HepG2 (cell line): ENCODE measurements at regions not wholly inside any gene's neighbourhood (a gene's known extent, or its start where the extent isn't known, plus 50 kb on each side); places are given as distances from the start of the nearest gene placed in this dataset.

Experiments used
- ATAC-seq: fragments of 200-7000 bp; cut with Tn5 transposase; 3 replicates; pipeline ENCODE4 v1.9.1; 2020; ENCODE audit warnings: mild to moderate bottlenecking, moderate library complexity
- BruUV-seq: library from RNA; stranded (reverse); fragments of 400-500 nt; replicated peaks from 2 replicates; lab custom pipeline; 2021; lab: Mats Ljungman, UMichigan
- CTCF ChIA-PET: fragments of 300-600 bp; formaldehyde crosslinking; extraction: SDS; loops from one replicate; lab custom pipeline; 2021; ENCODE audit warnings: low total read pairs, inconsistent platforms, low intra/inter-chr PET ratio; lab: Yijun Ruan, JAX
- POLR2A ChIA-PET: fragments of 350-600 bp; sonication (Branson Sonifier 250); formaldehyde crosslinking; loops from one replicate; lab custom pipeline; 2020; ENCODE audit warnings: antibody characterized with exemption, inconsistent platforms; lab: Yijun Ruan, JAX
- DNase-seq: peaks from one replicate; pipeline ENCODE4 v3.0.0-alpha.2; 2015; ENCODE audit warnings: low spot score
- FAIRE-seq: peaks from 3 replicates; lab custom pipeline; 2011; peaks lifted over from hg19 to GRCh38; lab: Jason Lieb, UNC
- H2AFZ ChIP-seq: one replicate; pipeline ENCODE4 v1.6.1; 2011; ENCODE audit warnings: low read length, inconsistent platforms
- H3K27ac ChIP-seq: fragments of 300-600 bp; 3 replicates; pipeline ENCODE4 v1.8.0; 2011; ENCODE audit warnings: mixed run types, mild to moderate bottlenecking, mixed read lengths, low read length, inconsistent platforms; ENCODE audit not compliant: insufficient read depth; ENCODE audit errors: extremely low read length
- H3K27me3 ChIP-seq, 2 experiments: fragments of 200-600 bp in 1 of 2; 2 replicates in 1 of 2; 3 replicates in 1 of 2; pipeline versions ENCODE4 v1.6.0 to v1.8.0; 2011; ENCODE audit warnings: low read length in 2 of 2, mild to moderate bottlenecking in 2 of 2, moderate library complexity in 2 of 2, inconsistent platforms in 1 of 2; ENCODE audit not compliant: insufficient read depth in 2 of 2, control insufficient read depth in 1 of 2
- H3K36me3 ChIP-seq, 2 experiments: fragments of 200-600 bp in 1 of 2; replicated peaks in 1 of 2; 2 replicates in 1 of 2; 3 replicates in 1 of 2; pipeline versions ENCODE4 v1.5.1 to v1.8.0; 2011; ENCODE audit warnings: low read length in 2 of 2, inconsistent platforms in 1 of 2; ENCODE audit not compliant: insufficient read depth in 2 of 2, control insufficient read depth in 1 of 2
- H3K4me1 ChIP-seq: 2 replicates; pipeline ENCODE4 v1.5.1; 2012; ENCODE audit warnings: low read length, inconsistent platforms; ENCODE audit not compliant: insufficient read depth
- H3K4me2 ChIP-seq: 2 replicates; pipeline ENCODE4 v1.6.0; 2011; ENCODE audit warnings: low read depth, low read length, inconsistent platforms
- H3K4me3 ChIP-seq, 3 experiments: fragments of 200-600 bp in 1 of 3; sonication (generic), shearing (Covaris generic) in 1 of 3; replicated peaks in 1 of 3; 2 replicates each; pipeline ENCODE4 v1.5.1; 2011 to 2016; ENCODE audit warnings: low read length in 3 of 3, inconsistent platforms in 2 of 3, low read depth in 2 of 3, mild to moderate bottlenecking in 2 of 3, control low read depth in 1 of 3, mixed read lengths in 1 of 3; ENCODE audit not compliant: insufficient read depth in 1 of 3
- H3K79me2 ChIP-seq: one replicate; pipeline ENCODE4 v1.6.1; 2011; ENCODE audit warnings: low read length, inconsistent platforms; ENCODE audit not compliant: insufficient read depth
- H3K9ac ChIP-seq: 2 replicates; pipeline ENCODE4 v1.6.0; 2011; ENCODE audit warnings: mild to moderate bottlenecking, low read depth, low read length, inconsistent platforms; ENCODE audit not compliant: insufficient read depth
- H3K9me3 ChIP-seq: 2 replicates; pipeline ENCODE4 v1.5.1; 2012; ENCODE audit warnings: mild to moderate bottlenecking, low read length
- H4K20me1 ChIP-seq: 2 replicates; pipeline ENCODE4 v1.6.0; 2011; ENCODE audit warnings: inconsistent platforms, mild to moderate bottlenecking, low read length, moderate library complexity; ENCODE audit not compliant: insufficient read depth
- GATA4 ChIP-seq: sonication (generic); IDR thresholded peaks from 2 replicates; pipeline ENCODE4 v1.6.1; 2016; ENCODE audit warnings: antibody characterized with exemption, low read depth, borderline replicate concordance
- NFIB ChIP-seq: sonication (generic); formaldehyde crosslinking; IDR thresholded peaks from 2 replicates; pipeline ENCODE4 v1.9.0; 2021; ENCODE audit warnings: missing genetic modification reagents, mild to moderate bottlenecking, borderline replicate concordance
- RAD21 ChIP-seq: fragments of 450-650 bp; formaldehyde crosslinking; IDR thresholded peaks from 2 replicates; pipeline ENCODE4 v1.5.0; 2020; ENCODE audit warnings: mild to moderate bottlenecking
- SMYD3 ChIP-seq: sonication (generic); formaldehyde crosslinking; IDR thresholded peaks from 2 replicates; pipeline ENCODE4 v1.8.1; 2023; ENCODE audit warnings: mild to moderate bottlenecking, missing genetic modification reagents
- YEATS2 ChIP-seq: sonication (generic); formaldehyde crosslinking; IDR thresholded peaks from 2 replicates; pipeline ENCODE4 v1.4.0; 2020; ENCODE audit warnings: missing genetic modification reagents, borderline replicate concordance
- ZNF383 ChIP-seq: sonication (generic); formaldehyde crosslinking; IDR thresholded peaks from 2 replicates; pipeline ENCODE4 v1.4.0; 2020; ENCODE audit warnings: missing genetic modification reagents, mild to moderate bottlenecking, borderline replicate concordance
- ZNF780A ChIP-seq: sonication (generic); formaldehyde crosslinking; IDR thresholded peaks from 2 replicates; pipeline ENCODE4 v1.8.0; 2022; ENCODE audit warnings: mild to moderate bottlenecking, missing genetic modification reagents, moderate library complexity
- ZNF782 ChIP-seq: sonication (generic); formaldehyde crosslinking; IDR thresholded peaks from 2 replicates; pipeline ENCODE4 v1.4.0; 2020; ENCODE audit warnings: missing genetic modification reagents, mild to moderate bottlenecking, borderline replicate concordance
- ZSCAN20 ChIP-seq: sonication (generic); formaldehyde crosslinking; IDR thresholded peaks from 2 replicates; pipeline ENCODE4 v1.4.0; 2020; ENCODE audit warnings: missing genetic modification reagents, mild to moderate bottlenecking, borderline replicate concordance
- ZSCAN22 ChIP-seq: sonication (generic); formaldehyde crosslinking; IDR thresholded peaks from 2 replicates; pipeline ENCODE4 v1.4.0; 2020; ENCODE audit warnings: mild to moderate bottlenecking, missing genetic modification reagents
- WGBS: methylation state at CpG from one replicate; pipeline ENCODE4 v1.1.6; 2017; ENCODE audit warnings: low lambda C conversion rate; 5-methylcytosine and 5-hydroxymethylcytosine counted together
- in situ Hi-C: cut with HindIII; loops from 2 replicates; pipeline ENCODE4 v1.10.0; 2017; ENCODE audit warnings: low pct_unique_long_range_greater_than_20kb; ENCODE audit not compliant: extremely low pct_ligation_motif_present
- intact Hi-C: fragments of 100-400 bp; cut with micrococcal nuclease; formaldehyde crosslinking; loops from one replicate; pipeline ENCODE4 v1.10.0; 2022; ENCODE audit not compliant: unreplicated experiment
- TF ChIP-seq, protein P1 (sequence below): sonication (generic); formaldehyde crosslinking; IDR thresholded peaks from 2 replicates; pipeline ENCODE4 v1.4.0; 2020; ENCODE audit warnings: missing genetic modification reagents
- TF ChIP-seq, protein P2 (sequence below): sonication (generic); formaldehyde crosslinking; IDR thresholded peaks from 2 replicates; pipeline ENCODE4 v1.5.0; 2020; ENCODE audit warnings: missing genetic modification reagents
- TF ChIP-seq, protein P3 (sequence below): sonication (generic); formaldehyde crosslinking; IDR thresholded peaks from 2 replicates; pipeline ENCODE4 v1.5.0; 2020; ENCODE audit warnings: missing genetic modification reagents
- TF ChIP-seq, protein P4 (sequence below): sonication (generic); formaldehyde crosslinking; IDR thresholded peaks from 2 replicates; pipeline ENCODE4 v1.5.0; 2020; ENCODE audit warnings: mild to moderate bottlenecking, missing genetic modification reagents
- TF ChIP-seq, protein P5 (sequence below): sonication (generic); formaldehyde crosslinking; IDR thresholded peaks from 2 replicates; pipeline ENCODE4 v1.4.0; 2020; ENCODE audit warnings: missing genetic modification reagents
- TF ChIP-seq, protein P6 (sequence below): sonication (generic); formaldehyde crosslinking; IDR thresholded peaks from 2 replicates; pipeline ENCODE4 v1.4.0; 2020; ENCODE audit warnings: low read depth, mild to moderate bottlenecking, missing genetic modification reagents

DNA sequence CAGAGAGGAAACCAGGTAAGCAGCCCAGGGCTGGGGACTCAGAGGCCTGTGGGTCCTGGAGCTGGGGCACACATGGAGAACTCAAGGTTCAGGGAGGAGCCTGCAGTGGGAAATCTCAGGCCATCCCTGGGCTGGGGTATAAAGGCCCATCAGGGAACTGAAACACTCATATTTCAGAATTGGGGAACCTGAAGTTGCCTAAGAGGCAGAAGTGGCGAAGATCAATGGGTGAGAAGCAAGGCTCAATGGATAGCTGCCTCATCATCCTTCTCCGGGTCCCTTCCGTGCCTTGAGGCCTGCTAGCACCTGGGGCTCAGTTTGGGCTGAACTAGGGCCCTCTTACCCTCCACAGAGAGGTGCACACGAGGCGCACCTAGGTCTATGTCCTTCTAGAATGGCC, 747.5 kb upstream of the AMELY start:
- Histone ChIP-seq H3K4me3 (no peak overlapping the region), H3K4me2 (no peak overlapping the region), H3K27me3 (no peaks in the 10 kb centered on the region), H3K4me1 (no peaks in the 10 kb centered on the region), H2AFZ (no peak overlapping the region), H3K36me3 (no peaks in the 10 kb centered on the region), H3K27ac (no peak overlapping the region), H3K9ac (no peak overlapping the region), H4K20me1 (no peaks in the 10 kb centered on the region), H3K79me2 (no peaks in the 10 kb centered on the region), H3K9me3 (no peaks in the 10 kb centered on the region)
- 5% methylated on average over 4 of the region's 5 CpGs for WGBS
- no peak for ATAC-seq
- TF ChIP-seq ZSCAN22 (CRISPR knock-in tag) (no peak), ZNF383 (CRISPR knock-in tag) (no peak), GATA4 (no peak), ZNF782 (CRISPR knock-in tag) (no peak), SMYD3 (no peak), YEATS2 (CRISPR knock-in tag) (no peak), ZNF780A (CRISPR knock-in tag) (no peak), ZSCAN20 (CRISPR knock-in tag) (no peak), RAD21 (no peak), NFIB (CRISPR knock-in tag) (no peak)
- TF ChIP-seq, protein P1, sequence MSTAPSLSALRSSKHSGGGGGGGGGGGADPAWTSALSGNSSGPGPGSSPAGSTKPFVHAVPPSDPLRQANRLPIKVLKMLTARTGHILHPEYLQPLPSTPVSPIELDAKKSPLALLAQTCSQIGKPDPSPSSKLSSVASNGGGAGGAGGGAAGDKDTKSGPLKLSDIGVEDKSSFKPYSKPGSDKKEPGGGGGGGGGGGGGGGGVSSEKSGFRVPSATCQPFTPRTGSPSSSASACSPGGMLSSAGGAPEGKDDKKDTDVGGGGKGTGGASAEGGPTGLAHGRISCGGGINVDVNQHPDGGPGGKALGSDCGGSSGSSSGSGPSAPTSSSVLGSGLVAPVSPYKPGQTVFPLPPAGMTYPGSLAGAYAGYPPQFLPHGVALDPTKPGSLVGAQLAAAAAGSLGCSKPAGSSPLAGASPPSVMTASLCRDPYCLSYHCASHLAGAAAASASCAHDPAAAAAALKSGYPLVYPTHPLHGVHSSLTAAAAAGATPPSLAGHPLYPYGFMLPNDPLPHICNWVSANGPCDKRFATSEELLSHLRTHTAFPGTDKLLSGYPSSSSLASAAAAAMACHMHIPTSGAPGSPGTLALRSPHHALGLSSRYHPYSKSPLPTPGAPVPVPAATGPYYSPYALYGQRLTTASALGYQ (CRISPR knock-in tag), result no peak
- TF ChIP-seq, protein P2, sequence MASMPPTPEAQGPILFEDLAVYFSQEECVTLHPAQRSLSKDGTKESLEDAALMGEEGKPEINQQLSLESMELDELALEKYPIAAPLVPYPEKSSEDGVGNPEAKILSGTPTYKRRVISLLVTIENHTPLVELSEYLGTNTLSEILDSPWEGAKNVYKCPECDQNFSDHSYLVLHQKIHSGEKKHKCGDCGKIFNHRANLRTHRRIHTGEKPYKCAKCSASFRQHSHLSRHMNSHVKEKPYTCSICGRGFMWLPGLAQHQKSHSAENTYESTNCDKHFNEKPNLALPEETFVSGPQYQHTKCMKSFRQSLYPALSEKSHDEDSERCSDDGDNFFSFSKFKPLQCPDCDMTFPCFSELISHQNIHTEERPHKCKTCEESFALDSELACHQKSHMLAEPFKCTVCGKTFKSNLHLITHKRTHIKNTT (CRISPR knock-in tag), result no peak
- TF ChIP-seq, protein P3, sequence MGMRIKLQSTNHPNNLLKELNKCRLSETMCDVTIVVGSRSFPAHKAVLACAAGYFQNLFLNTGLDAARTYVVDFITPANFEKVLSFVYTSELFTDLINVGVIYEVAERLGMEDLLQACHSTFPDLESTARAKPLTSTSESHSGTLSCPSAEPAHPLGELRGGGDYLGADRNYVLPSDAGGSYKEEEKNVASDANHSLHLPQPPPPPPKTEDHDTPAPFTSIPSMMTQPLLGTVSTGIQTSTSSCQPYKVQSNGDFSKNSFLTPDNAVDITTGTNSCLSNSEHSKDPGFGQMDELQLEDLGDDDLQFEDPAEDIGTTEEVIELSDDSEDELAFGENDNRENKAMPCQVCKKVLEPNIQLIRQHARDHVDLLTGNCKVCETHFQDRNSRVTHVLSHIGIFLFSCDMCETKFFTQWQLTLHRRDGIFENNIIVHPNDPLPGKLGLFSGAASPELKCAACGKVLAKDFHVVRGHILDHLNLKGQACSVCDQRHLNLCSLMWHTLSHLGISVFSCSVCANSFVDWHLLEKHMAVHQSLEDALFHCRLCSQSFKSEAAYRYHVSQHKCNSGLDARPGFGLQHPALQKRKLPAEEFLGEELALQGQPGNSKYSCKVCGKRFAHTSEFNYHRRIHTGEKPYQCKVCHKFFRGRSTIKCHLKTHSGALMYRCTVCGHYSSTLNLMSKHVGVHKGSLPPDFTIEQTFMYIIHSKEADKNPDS, result no peak
- TF ChIP-seq, protein P4, sequence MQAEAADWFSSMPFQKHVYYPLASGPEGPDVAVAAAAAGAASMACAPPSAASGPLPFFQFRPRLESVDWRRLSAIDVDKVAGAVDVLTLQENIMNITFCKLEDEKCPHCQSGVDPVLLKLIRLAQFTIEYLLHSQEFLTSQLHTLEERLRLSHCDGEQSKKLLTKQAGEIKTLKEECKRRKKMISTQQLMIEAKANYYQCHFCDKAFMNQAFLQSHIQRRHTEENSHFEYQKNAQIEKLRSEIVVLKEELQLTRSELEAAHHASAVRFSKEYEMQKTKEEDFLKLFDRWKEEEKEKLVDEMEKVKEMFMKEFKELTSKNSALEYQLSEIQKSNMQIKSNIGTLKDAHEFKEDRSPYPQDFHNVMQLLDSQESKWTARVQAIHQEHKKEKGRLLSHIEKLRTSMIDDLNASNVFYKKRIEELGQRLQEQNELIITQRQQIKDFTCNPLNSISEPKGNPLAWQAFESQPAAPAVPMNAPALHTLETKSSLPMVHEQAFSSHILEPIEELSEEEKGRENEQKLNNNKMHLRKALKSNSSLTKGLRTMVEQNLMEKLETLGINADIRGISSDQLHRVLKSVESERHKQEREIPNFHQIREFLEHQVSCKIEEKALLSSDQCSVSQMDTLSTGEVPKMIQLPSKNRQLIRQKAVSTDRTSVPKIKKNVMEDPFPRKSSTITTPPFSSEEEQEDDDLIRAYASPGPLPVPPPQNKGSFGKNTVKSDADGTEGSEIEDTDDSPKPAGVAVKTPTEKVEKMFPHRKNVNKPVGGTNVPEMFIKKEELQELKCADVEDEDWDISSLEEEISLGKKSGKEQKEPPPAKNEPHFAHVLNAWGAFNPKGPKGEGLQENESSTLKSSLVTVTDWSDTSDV (CRISPR knock-in tag), result no peak
- TF ChIP-seq, protein P5, sequence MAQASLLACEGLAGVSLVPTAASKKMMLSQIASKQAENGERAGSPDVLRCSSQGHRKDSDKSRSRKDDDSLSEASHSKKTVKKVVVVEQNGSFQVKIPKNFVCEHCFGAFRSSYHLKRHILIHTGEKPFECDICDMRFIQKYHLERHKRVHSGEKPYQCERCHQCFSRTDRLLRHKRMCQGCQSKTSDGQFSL, result no peak
- TF ChIP-seq, protein P6, sequence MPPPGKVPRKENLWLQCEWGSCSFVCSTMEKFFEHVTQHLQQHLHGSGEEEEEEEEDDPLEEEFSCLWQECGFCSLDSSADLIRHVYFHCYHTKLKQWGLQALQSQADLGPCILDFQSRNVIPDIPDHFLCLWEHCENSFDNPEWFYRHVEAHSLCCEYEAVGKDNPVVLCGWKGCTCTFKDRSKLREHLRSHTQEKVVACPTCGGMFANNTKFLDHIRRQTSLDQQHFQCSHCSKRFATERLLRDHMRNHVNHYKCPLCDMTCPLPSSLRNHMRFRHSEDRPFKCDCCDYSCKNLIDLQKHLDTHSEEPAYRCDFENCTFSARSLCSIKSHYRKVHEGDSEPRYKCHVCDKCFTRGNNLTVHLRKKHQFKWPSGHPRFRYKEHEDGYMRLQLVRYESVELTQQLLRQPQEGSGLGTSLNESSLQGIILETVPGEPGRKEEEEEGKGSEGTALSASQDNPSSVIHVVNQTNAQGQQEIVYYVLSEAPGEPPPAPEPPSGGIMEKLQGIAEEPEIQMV (CRISPR knock-in tag), result no peak
- no peak for FAIRE-seq
- in situ Hi-C loops (no loop called here), intact Hi-C loops (no loop called here)
- CTCF ChIA-PET, result no interaction called here
- DNase-seq, result no peak
- POLR2A ChIA-PET, result no interaction called here
- BruUV-seq, result no TSS peak
